ENCODE measurements at regions not wholly inside any gene's neighbourhood (a gene's known extent, or its start where the extent isn't known, plus 50 kb on each side); places are given as distances from the start of the nearest gene placed in this dataset.

DNA sequence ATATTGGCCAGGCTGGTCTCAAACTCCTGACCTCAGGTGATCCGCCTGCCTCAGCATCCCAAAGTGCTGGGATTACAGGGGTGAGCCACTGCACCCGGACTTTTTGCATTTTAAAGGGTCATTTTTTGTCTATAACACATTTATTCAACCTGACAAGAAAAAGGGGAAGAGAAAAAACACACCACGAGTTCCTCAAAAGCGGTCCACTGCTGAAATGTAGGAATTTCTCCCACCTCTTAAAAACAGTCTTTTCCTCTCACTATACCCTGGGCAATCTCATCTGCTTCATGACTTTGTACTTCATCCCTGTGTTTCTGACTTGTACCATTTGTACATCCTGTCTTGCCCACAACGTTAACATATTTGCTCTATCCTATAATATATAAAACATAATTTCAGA lies 413.3 kb upstream of the PTBP2 start:
- Histone ChIP-seq H3K4me1 (ENCODE audit: insufficient read depth, poor library complexity, severe bottlenecking) (peaks cover 36% of the 10 kb centered on the region), H3K27me3 (ENCODE audit: insufficient read depth, poor library complexity, severe bottlenecking) (no peaks in the 10 kb centered on the region), H3K36me3 (ENCODE audit: low read depth) (no peaks in the 10 kb centered on the region; the same call in 1 of the 2 replicates), H3K4me3 (ENCODE audit: severe bottlenecking) (no peak overlapping the region), H3K9me3 (ENCODE audit: severe bottlenecking) (no peaks in the 10 kb centered on the region), H3K27ac (ENCODE audit: poor library complexity, severe bottlenecking) (peak overlapping the region; percentile 51)
- TF ChIP-seq, protein P1, sequence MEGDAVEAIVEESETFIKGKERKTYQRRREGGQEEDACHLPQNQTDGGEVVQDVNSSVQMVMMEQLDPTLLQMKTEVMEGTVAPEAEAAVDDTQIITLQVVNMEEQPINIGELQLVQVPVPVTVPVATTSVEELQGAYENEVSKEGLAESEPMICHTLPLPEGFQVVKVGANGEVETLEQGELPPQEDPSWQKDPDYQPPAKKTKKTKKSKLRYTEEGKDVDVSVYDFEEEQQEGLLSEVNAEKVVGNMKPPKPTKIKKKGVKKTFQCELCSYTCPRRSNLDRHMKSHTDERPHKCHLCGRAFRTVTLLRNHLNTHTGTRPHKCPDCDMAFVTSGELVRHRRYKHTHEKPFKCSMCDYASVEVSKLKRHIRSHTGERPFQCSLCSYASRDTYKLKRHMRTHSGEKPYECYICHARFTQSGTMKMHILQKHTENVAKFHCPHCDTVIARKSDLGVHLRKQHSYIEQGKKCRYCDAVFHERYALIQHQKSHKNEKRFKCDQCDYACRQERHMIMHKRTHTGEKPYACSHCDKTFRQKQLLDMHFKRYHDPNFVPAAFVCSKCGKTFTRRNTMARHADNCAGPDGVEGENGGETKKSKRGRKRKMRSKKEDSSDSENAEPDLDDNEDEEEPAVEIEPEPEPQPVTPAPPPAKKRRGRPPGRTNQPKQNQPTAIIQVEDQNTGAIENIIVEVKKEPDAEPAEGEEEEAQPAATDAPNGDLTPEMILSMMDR (IDR thresholded peaks at IDR 0.05; ENCODE audit: poor library complexity, severe bottlenecking) = no peak
- DNase-seq (ENCODE audit: low spot score) = no peak
- no peak for ATAC-seq (ENCODE audit: low read depth)

DNA sequence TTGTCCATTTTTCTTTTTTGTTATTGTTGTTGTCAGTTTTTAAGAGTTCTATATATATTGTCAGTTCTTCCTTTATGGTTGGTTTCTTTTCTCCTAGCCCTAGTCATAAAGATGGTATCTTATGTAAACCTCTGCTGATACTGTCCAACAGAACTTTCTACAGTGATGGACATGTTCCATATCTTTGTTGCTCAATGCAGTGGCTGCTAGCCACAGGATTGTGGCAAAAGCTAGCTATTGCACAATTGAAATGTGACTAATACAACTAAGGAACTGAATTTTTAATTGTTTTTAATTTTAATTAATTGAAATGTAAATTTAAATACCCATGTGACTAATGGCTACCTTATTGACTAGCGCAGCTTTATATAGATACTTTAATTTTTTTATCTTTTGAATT lies 411.8 kb upstream of the PTBP2 start:
- Histone ChIP-seq H3K9me3 (ENCODE audit: severe bottlenecking) (no peaks in the 10 kb centered on the region), H3K4me1 (ENCODE audit: insufficient read depth, poor library complexity, severe bottlenecking) (peaks cover 36% of the 10 kb centered on the region), H3K27me3 (ENCODE audit: insufficient read depth, poor library complexity, severe bottlenecking) (no peaks in the 10 kb centered on the region), H3K4me3 (ENCODE audit: severe bottlenecking) (no peak overlapping the region), H3K36me3 (ENCODE audit: low read depth) (no peaks in the 10 kb centered on the region; the same call in 1 of the 2 replicates), H3K27ac (ENCODE audit: poor library complexity, severe bottlenecking) (peak overlapping the region; percentile 51)
- TF ChIP-seq, protein P1 (IDR thresholded peaks at IDR 0.05; ENCODE audit: poor library complexity, severe bottlenecking) = no peak
- DNase-seq (ENCODE audit: low spot score) (no peak), ATAC-seq (ENCODE audit: low read depth) (peak; percentile 82)

DNA sequence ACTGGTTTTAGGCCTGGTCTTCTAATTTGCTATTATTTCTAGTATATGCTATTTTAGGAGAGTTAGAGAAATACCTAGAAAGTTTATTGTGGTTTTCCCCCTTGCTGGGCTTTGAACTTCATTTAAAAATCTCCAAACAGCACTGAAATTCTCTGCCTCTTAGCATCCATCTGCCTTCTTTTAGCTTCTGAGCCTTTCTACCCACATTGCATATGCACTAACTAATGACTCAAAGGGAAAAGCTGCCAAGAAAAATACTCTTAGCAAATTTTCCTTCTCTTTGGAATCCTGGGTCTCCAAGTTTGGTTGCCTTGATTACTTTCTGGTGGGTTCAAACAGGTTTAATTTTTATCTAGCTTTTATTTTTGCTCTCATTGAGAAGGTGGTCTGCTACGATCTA lies 408.4 kb upstream of the PTBP2 start:
- TF ChIP-seq, protein P1 (IDR thresholded peaks at IDR 0.05; ENCODE audit: poor library complexity, severe bottlenecking) = no peak
- peaks cover 21% of the 10 kb centered on the region for H3K4me1 ChIP-seq (ENCODE audit: insufficient read depth, poor library complexity, severe bottlenecking)
- H3K36me3 ChIP-seq (ENCODE audit: low read depth) = no peaks in the 10 kb centered on the region; the same call in 1 of the 2 replicates
- no peaks in the 10 kb centered on the region for H3K27me3 ChIP-seq (ENCODE audit: insufficient read depth, poor library complexity, severe bottlenecking)
- H3K4me3 ChIP-seq (ENCODE audit: severe bottlenecking) = no peak overlapping the region
- DNase-seq (ENCODE audit: low spot score) (no peak), ATAC-seq (ENCODE audit: low read depth) (peak; percentile 52; the same call in 1 of the 3 replicates)
- no peak overlapping the region for H3K27ac ChIP-seq (ENCODE audit: poor library complexity, severe bottlenecking)
- no peaks in the 10 kb centered on the region for H3K9me3 ChIP-seq (ENCODE audit: severe bottlenecking)

DNA sequence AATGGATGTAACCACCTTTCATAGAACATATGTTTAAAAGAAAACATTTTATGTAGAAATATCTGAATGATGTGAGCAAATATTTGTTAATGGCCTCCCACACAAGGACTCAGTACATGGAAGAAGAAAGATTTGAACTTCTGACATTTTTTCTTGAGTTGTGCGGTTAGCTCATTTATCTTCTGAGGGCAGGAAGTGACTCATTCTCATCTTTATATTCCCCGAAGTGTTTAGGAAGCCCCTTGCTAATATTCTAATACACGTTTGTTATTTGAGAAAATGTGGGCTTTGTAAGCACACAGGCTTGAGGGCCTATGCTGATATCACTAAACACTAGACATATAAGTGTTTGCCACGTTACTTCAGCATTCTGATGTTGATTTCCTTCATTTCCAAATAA lies 392.5 kb upstream of the PTBP2 start:
- TF ChIP-seq, protein P1 (IDR thresholded peaks at IDR 0.05; ENCODE audit: poor library complexity, severe bottlenecking) = no peak
- no peak for ATAC-seq (ENCODE audit: low read depth)
- no peak overlapping the region for H3K4me3 ChIP-seq (ENCODE audit: severe bottlenecking)
- H3K27ac ChIP-seq (ENCODE audit: poor library complexity, severe bottlenecking) = no peak overlapping the region
- no peaks in the 10 kb centered on the region for H3K9me3 ChIP-seq (ENCODE audit: severe bottlenecking)
- peaks cover 5% of the 10 kb centered on the region for H3K4me1 ChIP-seq (ENCODE audit: insufficient read depth, poor library complexity, severe bottlenecking)
- DNase-seq (ENCODE audit: low spot score) = no peak
- H3K27me3 ChIP-seq (ENCODE audit: insufficient read depth, poor library complexity, severe bottlenecking) = no peaks in the 10 kb centered on the region
- H3K36me3 ChIP-seq (ENCODE audit: low read depth) = no peaks in the 10 kb centered on the region

DNA sequence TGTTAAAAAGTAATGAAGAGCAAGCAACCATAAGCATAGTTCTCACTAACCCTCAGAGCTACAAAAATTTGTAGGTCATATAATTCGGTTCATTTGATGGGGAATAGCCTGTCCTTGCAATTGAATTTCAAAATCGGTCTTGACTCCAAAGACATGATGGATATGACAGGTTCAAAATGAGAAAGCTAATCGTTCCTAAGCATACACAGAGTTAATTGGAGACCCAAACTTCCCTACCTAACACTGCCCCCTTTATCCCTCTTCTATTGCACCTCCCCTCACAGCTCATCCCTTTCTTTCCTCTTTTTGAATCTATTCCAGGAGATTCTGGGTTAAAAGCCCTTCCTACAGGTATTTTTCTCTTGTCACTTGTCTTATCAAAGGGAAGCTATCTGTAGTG lies 390.0 kb upstream of the PTBP2 start:
- no peak overlapping the region for H3K27ac ChIP-seq (ENCODE audit: poor library complexity, severe bottlenecking)
- ATAC-seq (ENCODE audit: low read depth) (no peak), DNase-seq (ENCODE audit: low spot score) (no peak)
- TF ChIP-seq, protein P1 (IDR thresholded peaks at IDR 0.05; ENCODE audit: poor library complexity, severe bottlenecking) = no peak
- no peaks in the 10 kb centered on the region for H3K9me3 ChIP-seq (ENCODE audit: severe bottlenecking)
- H3K27me3 ChIP-seq (ENCODE audit: insufficient read depth, poor library complexity, severe bottlenecking) = no peaks in the 10 kb centered on the region
- H3K36me3 ChIP-seq (ENCODE audit: low read depth) = no peaks in the 10 kb centered on the region
- H3K4me3 ChIP-seq (ENCODE audit: severe bottlenecking) = no peak overlapping the region
- H3K4me1 ChIP-seq (ENCODE audit: insufficient read depth, poor library complexity, severe bottlenecking) = peaks cover 5% of the 10 kb centered on the region
